Mesodermal cell (in vitro differentiated cells): ENCODE measurements at regions not wholly inside any gene's neighbourhood (a gene's known extent, or its start where the extent isn't known, plus 50 kb on each side); places are given as distances from the start of the nearest gene placed in this dataset.
"Not testable (repeated sequence)": the region's sequence is repeated elsewhere in the genome, so short reads cannot be mapped to it uniquely, and the experiment has no call there.

Experiments used
- H3K27ac ChIP-seq: 2 replicates; pipeline ENCODE4 v1.7.0; 2013; ENCODE audit warnings: mild to moderate bottlenecking, low read depth, low read length, moderate library complexity; ENCODE audit not compliant: severe bottlenecking
- H3K36me3 ChIP-seq: 2 replicates; pipeline ENCODE4 v1.7.1; 2013; ENCODE audit warnings: mild to moderate bottlenecking, low read length, moderate library complexity; ENCODE audit not compliant: control insufficient read depth, insufficient read depth
- H3K4me1 ChIP-seq: one replicate; pipeline ENCODE4 v1.7.1; 2013; ENCODE audit warnings: mild to moderate bottlenecking, low read length; ENCODE audit not compliant: insufficient read depth, control insufficient read depth, poor library complexity, severe bottlenecking
- H3K4me3 ChIP-seq: 2 replicates; pipeline ENCODE4 v1.7.0; 2013; ENCODE audit warnings: low read length, control low read depth, mild to moderate bottlenecking; ENCODE audit not compliant: insufficient read depth, poor library complexity, severe bottlenecking; ENCODE audit errors: extremely low read depth
- H3K9me3 ChIP-seq: 2 replicates; pipeline ENCODE4 v1.7.1; 2013; ENCODE audit warnings: mild to moderate bottlenecking, low read length, moderate library complexity; ENCODE audit not compliant: control insufficient read depth
- WGBS, 2 experiments: methylation state at CpG; one replicate each; pipeline ENCODE4 v1.1.5; 2013; ENCODE audit warnings: missing lambda C conversion rate in 2 of 2; ENCODE audit not compliant: insufficient coverage in 2 of 2; 5-methylcytosine and 5-hydroxymethylcytosine counted together

GRCh38 chr3:177646749-177647148, 449.5 kb upstream of the TBL1XR1 start:
- WGBS, 2 experiments: 93 to 94% methylated on average over 2 to 3 of the region's 3 CpGs
- H3K27ac ChIP-seq: no peak overlapping the region
- no peaks in the 10 kb centered on the region for H3K9me3 ChIP-seq
- H3K36me3 ChIP-seq: no peaks in the 10 kb centered on the region
- no peaks in the 10 kb centered on the region for H3K4me1 ChIP-seq
- H3K4me3 ChIP-seq: no peak overlapping the region

- WGBS, 2 experiments: 86 to 100% methylated on average over 1 of the region's 3 CpGs
- H3K9me3 ChIP-seq: no peaks in the 10 kb centered on the region
- no peak overlapping the region for H3K27ac ChIP-seq
- no peak overlapping the region for H3K4me3 ChIP-seq
- no peaks in the 10 kb centered on the region for H3K4me1 ChIP-seq
- no peaks in the 10 kb centered on the region for H3K36me3 ChIP-seq
Measured at GRCh38 chr3:177647341-177647740, 450.1 kb upstream of the TBL1XR1 start.

- H3K9me3 ChIP-seq: no peaks in the 10 kb centered on the region
- WGBS, 2 experiments: 75% methylated on average over 4 of the region's 4 CpGs
- no peaks in the 10 kb centered on the region for H3K36me3 ChIP-seq
- no peak overlapping the region for H3K27ac ChIP-seq
- no peak overlapping the region for H3K4me3 ChIP-seq
- H3K4me1 ChIP-seq: no peaks in the 10 kb centered on the region
Measured at GRCh38 chr3:177647876-177648275, 450.6 kb upstream of the TBL1XR1 start.

- WGBS, 2 experiments: 67 to 75% methylated on average over 1 to 2 of the region's 5 CpGs
- no peaks in the 10 kb centered on the region for H3K9me3 ChIP-seq
- H3K27ac ChIP-seq: no peak overlapping the region
- H3K4me3 ChIP-seq: no peak overlapping the region
- H3K36me3 ChIP-seq: no peaks in the 10 kb centered on the region
- H3K4me1 ChIP-seq: no peaks in the 10 kb centered on the region
Measured at GRCh38 chr3:177652556-177653291, 455.4 kb upstream of the TBL1XR1 start.

- no peaks in the 10 kb centered on the region for H3K4me1 ChIP-seq
- H3K4me3 ChIP-seq: no peak overlapping the region
- no peaks in the 10 kb centered on the region for H3K36me3 ChIP-seq
- H3K9me3 ChIP-seq: no peaks in the 10 kb centered on the region
- 80 to 100% methylated on average over 1 to 2 of the region's 4 CpGs for WGBS, 2 experiments
- H3K27ac ChIP-seq: no peak overlapping the region
Measured at GRCh38 chr3:177657243-177657642, 460.0 kb upstream of the TBL1XR1 start.

GRCh38 chr3:177658354-177658753, 461.1 kb upstream of the TBL1XR1 start:
- Histone ChIP-seq H3K36me3 (no peaks in the 10 kb centered on the region), H3K27ac (no peak overlapping the region), H3K9me3 (no peaks in the 10 kb centered on the region), H3K4me1 (no peaks in the 10 kb centered on the region), H3K4me3 (no peak overlapping the region)

GRCh38 chr3:177664380-177665103, 467.3 kb upstream of the TBL1XR1 start:
- 90 to 93% methylated on average over 9 to 11 of the region's 17 CpGs for WGBS, 2 experiments
- H3K27ac ChIP-seq, H3K36me3 ChIP-seq, H3K9me3 ChIP-seq, H3K4me3 ChIP-seq, H3K4me1 ChIP-seq: not testable (repeated sequence)

- Histone ChIP-seq H3K27ac (no peak overlapping the region), H3K4me1 (no peaks in the 10 kb centered on the region)
- WGBS, 2 experiments: 92 to 98% methylated on average over 8 of the region's 9 CpGs
Measured at GRCh38 chr3:177665122-177665808, 468.0 kb upstream of the TBL1XR1 start.

GRCh38 chr3:177672252-177672911, 475.1 kb upstream of the TBL1XR1 start:
- 82 to 94% methylated on average over 3 to 9 of the region's 10 CpGs for WGBS, 2 experiments
- Histone ChIP-seq H3K9me3 (no peaks in the 10 kb centered on the region), H3K4me3 (no peak overlapping the region), H3K4me1 (no peaks in the 10 kb centered on the region), H3K36me3 (no peaks in the 10 kb centered on the region), H3K27ac (no peak overlapping the region)

More at GRCh38 chr3:177665122-177665808, 468.0 kb upstream of the TBL1XR1 start:
- Histone ChIP-seq H3K4me3 (no peak overlapping the region), H3K9me3 (peaks cover 6% of the 10 kb centered on the region), H3K36me3 (no peaks in the 10 kb centered on the region)

GRCh38 chr3:177673112-177673914, 476.0 kb upstream of the TBL1XR1 start:
- Histone ChIP-seq H3K36me3 (no peaks in the 10 kb centered on the region), H3K4me3 (no peak overlapping the region), H3K9me3 (no peaks in the 10 kb centered on the region), H3K27ac (no peak overlapping the region), H3K4me1 (no peaks in the 10 kb centered on the region)
- WGBS, 2 experiments: 87 to 95% methylated on average over 3 of the region's 4 CpGs
